HL-60/S4 (cell line): ENCODE measurements at regions not wholly inside any gene's neighbourhood (a gene's known extent, or its start where the extent isn't known, plus 50 kb on each side); places are given as distances from the start of the nearest gene placed in this dataset.
"Not testable (repeated sequence)": the region's sequence is repeated elsewhere in the genome, so short reads cannot be mapped to it uniquely, and the experiment has no call there.

ENCODE experiments used
- in situ Hi-C: fragments of 300-500 bp; cut with MboI; formaldehyde crosslinking; loops from 2 replicates; pipeline ENCODE4 v1.14.3; 2022; ENCODE audit warnings: low sequenced_read_pairs

GRCh38 chr5:158275511-158275910 lies 416.6 kb upstream of the CLINT1 start:
- in situ Hi-C loops: no loop called here

GRCh38 chr5:158273035-158273434 lies 414.1 kb upstream of the CLINT1 start:
- in situ Hi-C loops: no loop called here

GRCh38 chr5:158272409-158272808 lies 413.5 kb upstream of the CLINT1 start:
- in situ Hi-C loops: no loop called here

- in situ Hi-C loops: no loop called here
Measured at GRCh38 chr5:158270996-158271554, 412.1 kb upstream of the CLINT1 start.

GRCh38 chr5:158268286-158268685 lies 409.3 kb upstream of the CLINT1 start:
- in situ Hi-C loops: no loop called here

GRCh38 chr5:158267228-158267627 lies 408.3 kb upstream of the CLINT1 start:
- in situ Hi-C loops: no loop called here

GRCh38 chr5:158265931-158266700 lies 407.2 kb upstream of the CLINT1 start:
- in situ Hi-C loops: no loop called here

- in situ Hi-C loops: no loop called here
Measured at GRCh38 chr5:158265346-158265745, 406.4 kb upstream of the CLINT1 start.

- in situ Hi-C loops: no loop called here
Measured at GRCh38 chr5:158264264-158264663, 405.3 kb upstream of the CLINT1 start.

- in situ Hi-C loops: no loop called here
Measured at GRCh38 chr5:158261674-158262367, 402.9 kb upstream of the CLINT1 start.

GRCh38 chr5:158256096-158256495 lies 397.2 kb upstream of the CLINT1 start:
- in situ Hi-C loops: no loop called here

GRCh38 chr5:158255609-158256008 lies 396.7 kb upstream of the CLINT1 start:
- in situ Hi-C loops: no loop called here

- in situ Hi-C loops: no loop called here
Measured at GRCh38 chr5:158246661-158247060, 387.7 kb upstream of the CLINT1 start.

GRCh38 chr5:158245513-158245912 lies 386.6 kb upstream of the CLINT1 start:
- in situ Hi-C loops: no loop called here

GRCh38 chr5:158244882-158245281 lies 385.9 kb upstream of the CLINT1 start:
- in situ Hi-C loops: no loop called here

GRCh38 chr5:158236511-158237335 lies 377.8 kb upstream of the CLINT1 start:
- in situ Hi-C loops: no loop called here

- in situ Hi-C loops: no loop called here
Measured at GRCh38 chr5:158235159-158235547, 376.2 kb upstream of the CLINT1 start.

- in situ Hi-C loops: no loop called here
Measured at GRCh38 chr5:158234323-158235158, 375.6 kb upstream of the CLINT1 start.

- in situ Hi-C loops: no loop called here
Measured at GRCh38 chr5:158233735-158234322, 374.9 kb upstream of the CLINT1 start.

- in situ Hi-C loops: not testable (repeated sequence)
Measured at GRCh38 chr5:158227314-158227713, 368.4 kb upstream of the CLINT1 start.
